HepG2 (cell line): ENCODE measurements at regions not wholly inside any gene's neighbourhood (a gene's known extent, or its start where the extent isn't known, plus 50 kb on each side); places are given as distances from the start of the nearest gene placed in this dataset.

ENCODE experiments used
- ATAC-seq: fragments of 200-7000 bp; cut with Tn5 transposase; 3 replicates; pipeline ENCODE4 v1.9.1; 2020; ENCODE audit warnings: mild to moderate bottlenecking, moderate library complexity
- BruUV-seq: library from RNA; stranded (reverse); fragments of 400-500 nt; replicated peaks from 2 replicates; lab custom pipeline; 2021; lab: Mats Ljungman, UMichigan
- CTCF ChIA-PET: fragments of 300-600 bp; formaldehyde crosslinking; extraction: SDS; loops from one replicate; lab custom pipeline; 2021; ENCODE audit warnings: low total read pairs, inconsistent platforms, low intra/inter-chr PET ratio; lab: Yijun Ruan, JAX
- POLR2A ChIA-PET: fragments of 350-600 bp; sonication (Branson Sonifier 250); formaldehyde crosslinking; loops from one replicate; lab custom pipeline; 2020; ENCODE audit warnings: antibody characterized with exemption, inconsistent platforms; lab: Yijun Ruan, JAX
- DNase-seq: peaks from one replicate; pipeline ENCODE4 v3.0.0-alpha.2; 2015; ENCODE audit warnings: low spot score
- FAIRE-seq: peaks from 3 replicates; lab custom pipeline; 2011; peaks lifted over from hg19 to GRCh38; lab: Jason Lieb, UNC
- H2AFZ ChIP-seq: one replicate; pipeline ENCODE4 v1.6.1; 2011; ENCODE audit warnings: low read length, inconsistent platforms
- H3K27ac ChIP-seq: fragments of 300-600 bp; 3 replicates; pipeline ENCODE4 v1.8.0; 2011; ENCODE audit warnings: mixed run types, mild to moderate bottlenecking, mixed read lengths, low read length, inconsistent platforms; ENCODE audit not compliant: insufficient read depth; ENCODE audit errors: extremely low read length
- H3K27me3 ChIP-seq, 2 experiments: fragments of 200-600 bp in 1 of 2; 2 replicates in 1 of 2; 3 replicates in 1 of 2; pipeline versions ENCODE4 v1.6.0 to v1.8.0; 2011; ENCODE audit warnings: low read length in 2 of 2, mild to moderate bottlenecking in 2 of 2, moderate library complexity in 2 of 2, inconsistent platforms in 1 of 2; ENCODE audit not compliant: insufficient read depth in 2 of 2, control insufficient read depth in 1 of 2
- H3K36me3 ChIP-seq, 2 experiments: fragments of 200-600 bp in 1 of 2; replicated peaks in 1 of 2; 2 replicates in 1 of 2; 3 replicates in 1 of 2; pipeline versions ENCODE4 v1.5.1 to v1.8.0; 2011; ENCODE audit warnings: low read length in 2 of 2, inconsistent platforms in 1 of 2; ENCODE audit not compliant: insufficient read depth in 2 of 2, control insufficient read depth in 1 of 2
- H3K4me1 ChIP-seq: 2 replicates; pipeline ENCODE4 v1.5.1; 2012; ENCODE audit warnings: low read length, inconsistent platforms; ENCODE audit not compliant: insufficient read depth
- H3K4me2 ChIP-seq: 2 replicates; pipeline ENCODE4 v1.6.0; 2011; ENCODE audit warnings: low read depth, low read length, inconsistent platforms
- H3K4me3 ChIP-seq, 3 experiments: fragments of 200-600 bp in 1 of 3; sonication (generic), shearing (Covaris generic) in 1 of 3; replicated peaks in 1 of 3; 2 replicates each; pipeline ENCODE4 v1.5.1; 2011 to 2016; ENCODE audit warnings: low read length in 3 of 3, inconsistent platforms in 2 of 3, low read depth in 2 of 3, mild to moderate bottlenecking in 2 of 3, control low read depth in 1 of 3, mixed read lengths in 1 of 3; ENCODE audit not compliant: insufficient read depth in 1 of 3
- H3K79me2 ChIP-seq: one replicate; pipeline ENCODE4 v1.6.1; 2011; ENCODE audit warnings: low read length, inconsistent platforms; ENCODE audit not compliant: insufficient read depth
- H3K9ac ChIP-seq: 2 replicates; pipeline ENCODE4 v1.6.0; 2011; ENCODE audit warnings: mild to moderate bottlenecking, low read depth, low read length, inconsistent platforms; ENCODE audit not compliant: insufficient read depth
- H3K9me3 ChIP-seq: 2 replicates; pipeline ENCODE4 v1.5.1; 2012; ENCODE audit warnings: mild to moderate bottlenecking, low read length
- H4K20me1 ChIP-seq: 2 replicates; pipeline ENCODE4 v1.6.0; 2011; ENCODE audit warnings: inconsistent platforms, mild to moderate bottlenecking, low read length, moderate library complexity; ENCODE audit not compliant: insufficient read depth
- CTCF ChIP-seq: sonication (generic); formaldehyde crosslinking; IDR thresholded peaks from 2 replicates; pipeline ENCODE4 v1.5.0; 2020; ENCODE audit warnings: mild to moderate bottlenecking, missing genetic modification reagents, moderate library complexity
- PAF1 ChIP-seq: IDR thresholded peaks from 2 replicates; pipeline ENCODE4 v1.6.1; 2016; ENCODE audit warnings: missing genetic modification reagents, missing compliant biosample characterization
- TBX2 ChIP-seq: sonication (generic); formaldehyde crosslinking; IDR thresholded peaks from 2 replicates; pipeline ENCODE4 v1.5.0; 2020; ENCODE audit warnings: missing genetic modification reagents, mild to moderate bottlenecking, borderline replicate concordance
- ZNF224 ChIP-seq: sonication (generic); formaldehyde crosslinking; IDR thresholded peaks from 2 replicates; pipeline ENCODE4 v1.5.0; 2020; ENCODE audit warnings: mild to moderate bottlenecking, missing genetic modification reagents
- ZNF775 ChIP-seq: sonication (generic); formaldehyde crosslinking; IDR thresholded peaks from 2 replicates; pipeline ENCODE4 v1.4.0; 2020; ENCODE audit warnings: missing genetic modification reagents, mild to moderate bottlenecking, moderate library complexity, borderline replicate concordance
- WGBS: methylation state at CpG from one replicate; pipeline ENCODE4 v1.1.6; 2017; ENCODE audit warnings: low lambda C conversion rate; 5-methylcytosine and 5-hydroxymethylcytosine counted together
- in situ Hi-C: cut with HindIII; loops from 2 replicates; pipeline ENCODE4 v1.10.0; 2017; ENCODE audit warnings: low pct_unique_long_range_greater_than_20kb; ENCODE audit not compliant: extremely low pct_ligation_motif_present
- intact Hi-C: fragments of 100-400 bp; cut with micrococcal nuclease; formaldehyde crosslinking; loops from one replicate; pipeline ENCODE4 v1.10.0; 2022; ENCODE audit not compliant: unreplicated experiment
- TF ChIP-seq, protein P1 (sequence below): IDR thresholded peaks from 2 replicates; pipeline ENCODE4 v1.6.1; 2016; ENCODE audit warnings: low read depth

DNA sequence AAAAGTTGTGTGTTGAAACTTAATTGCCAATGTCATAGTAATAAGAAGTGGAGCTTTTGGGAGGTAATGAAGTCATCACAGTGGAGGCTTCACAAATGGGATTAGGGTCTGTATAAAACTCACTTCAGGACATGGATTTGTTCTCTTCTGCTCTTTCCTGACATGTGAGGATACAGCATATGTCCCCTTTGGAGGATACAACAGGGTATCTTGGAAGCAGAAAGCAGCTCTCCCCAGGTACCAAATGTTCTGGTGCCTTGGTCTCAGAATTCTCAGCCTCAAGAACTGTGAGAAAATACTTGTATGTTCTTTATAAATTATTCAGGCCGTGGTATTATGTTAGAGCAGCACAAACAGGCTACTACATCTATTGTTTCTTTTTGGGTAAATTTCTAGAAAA is 210.9 kb downstream of the DIPK2A start:
- Histone ChIP-seq H2AFZ (no peak overlapping the region), H3K4me1 (no peaks in the 10 kb centered on the region), H3K4me2 (no peak overlapping the region), H3K9me3 (peaks cover 23% of the 10 kb centered on the region), H3K4me3 (no peak overlapping the region), H3K79me2 (no peaks in the 10 kb centered on the region), H3K27me3 (no peaks in the 10 kb centered on the region), H3K9ac (no peak overlapping the region), H3K36me3 (no peaks in the 10 kb centered on the region), H4K20me1 (no peaks in the 10 kb centered on the region), H3K27ac (no peak overlapping the region)
- no TSS peak for BruUV-seq
- TF ChIP-seq ZNF224 (CRISPR knock-in tag) (no peak), ZNF775 (CRISPR knock-in tag) (no peak), PAF1 (CRISPR knock-in tag) (no peak), TBX2 (CRISPR knock-in tag) (no peak)
- in situ Hi-C loops (no loop called here), intact Hi-C loops (no loop called here)
- DNase-seq (no peak), FAIRE-seq (no peak), ATAC-seq (no peak)
- ChIA-PET POLR2A (no interaction called here), CTCF (no interaction called here)
- WGBS, result 0% methylated on average over 1 of the region's 1 CpG

DNA sequence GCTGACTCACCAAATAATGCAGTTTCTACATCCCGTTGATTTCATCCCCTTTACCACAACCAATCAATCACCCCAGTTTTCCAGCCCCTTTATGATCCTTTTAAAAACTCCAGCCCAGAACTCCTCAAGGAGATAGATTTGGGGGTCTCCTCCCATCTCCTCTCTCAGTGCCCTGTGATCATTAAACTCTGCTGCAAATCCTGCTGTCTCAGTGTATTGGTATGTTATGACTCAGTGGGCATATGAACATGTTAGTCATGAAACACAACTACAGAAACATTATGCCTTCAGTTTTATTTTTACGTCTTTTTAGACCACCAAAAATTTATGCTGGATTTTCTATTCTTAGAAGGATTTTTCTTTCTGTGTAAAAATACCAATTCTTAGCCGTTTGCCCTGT is 213.7 kb downstream of the DIPK2A start:
- H3K9me3 ChIP-seq, result peaks cover 29% of the 10 kb centered on the region
- no peak overlapping the region for H2AFZ ChIP-seq
- WGBS, result under 1% methylated on average over 3 of the region's 3 CpGs
- in situ Hi-C loops, result no loop called here
- no peaks in the 10 kb centered on the region for H3K27me3 ChIP-seq
- no peak overlapping the region for H3K4me3 ChIP-seq
- intact Hi-C loops, result no loop called here
- ChIA-PET CTCF (no interaction called here), POLR2A (no interaction called here)
- TF ChIP-seq PAF1 (CRISPR knock-in tag), result no peak
- TF ChIP-seq, protein P1, sequence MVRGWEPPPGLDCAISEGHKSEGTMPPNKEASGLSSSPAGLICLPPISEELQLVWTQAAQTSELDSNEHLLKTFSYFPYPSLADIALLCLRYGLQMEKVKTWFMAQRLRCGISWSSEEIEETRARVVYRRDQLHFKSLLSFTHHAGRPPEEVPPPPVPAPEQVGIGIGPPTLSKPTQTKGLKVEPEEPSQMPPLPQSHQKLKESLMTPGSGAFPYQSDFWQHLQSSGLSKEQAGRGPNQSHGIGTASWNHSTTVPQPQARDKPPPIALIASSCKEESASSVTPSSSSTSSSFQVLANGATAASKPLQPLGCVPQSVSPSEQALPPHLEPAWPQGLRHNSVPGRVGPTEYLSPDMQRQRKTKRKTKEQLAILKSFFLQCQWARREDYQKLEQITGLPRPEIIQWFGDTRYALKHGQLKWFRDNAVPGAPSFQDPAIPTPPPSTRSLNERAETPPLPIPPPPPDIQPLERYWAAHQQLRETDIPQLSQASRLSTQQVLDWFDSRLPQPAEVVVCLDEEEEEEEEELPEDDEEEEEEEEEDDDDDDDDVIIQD (CRISPR knock-in tag), result no peak
- TF ChIP-seq CTCF (CRISPR knock-in tag), result no peak
- DNase-seq (no peak), FAIRE-seq (no peak), ATAC-seq (no peak)
- H3K4me2 ChIP-seq, result no peak overlapping the region
- H3K79me2 ChIP-seq, result no peaks in the 10 kb centered on the region
- no peak overlapping the region for H3K9ac ChIP-seq
- H4K20me1 ChIP-seq, result no peaks in the 10 kb centered on the region
- no TSS peak for BruUV-seq
- no peaks in the 10 kb centered on the region for H3K4me1 ChIP-seq
- H3K36me3 ChIP-seq, result no peaks in the 10 kb centered on the region
- H3K27ac ChIP-seq, result no peak overlapping the region
